Stimulated activated CD4-positive, alpha-beta T cell treated with anti-CD3 and anti-CD28 coated beads, Interleukin-1b, Interleukin-23, amount 100 ng/mL, for 48 hours (primary cell): ENCODE measurements at regions not wholly inside any gene's neighbourhood (a gene's known extent, or its start where the extent isn't known, plus 50 kb on each side); places are given as distances from the start of the nearest gene placed in this dataset.

ENCODE experiments used
- DNase-seq: peaks from one replicate; pipeline ENCODE4 v3.0.0-alpha.2; 2020

DNA sequence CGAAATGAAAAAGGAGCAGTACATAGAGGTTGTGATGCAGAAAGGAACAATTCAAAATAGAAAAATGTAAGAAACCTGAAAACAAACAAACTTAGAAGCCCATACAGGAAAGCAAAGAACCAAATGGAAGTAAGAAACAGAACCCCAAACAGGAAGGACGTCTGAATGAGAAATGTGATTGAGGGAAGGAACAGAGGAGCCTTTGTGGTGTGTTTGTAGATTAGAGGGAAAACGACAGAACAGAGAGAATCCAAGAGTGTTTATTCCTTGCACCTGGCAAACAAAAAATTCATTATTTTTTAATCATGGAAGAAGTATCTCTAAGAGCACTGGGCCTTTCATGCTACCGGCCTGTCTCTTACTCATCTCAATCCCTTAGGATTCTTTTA lies 67.8 kb upstream of the ZSWIM6 start:
- DNase-seq = no peak

DNA sequence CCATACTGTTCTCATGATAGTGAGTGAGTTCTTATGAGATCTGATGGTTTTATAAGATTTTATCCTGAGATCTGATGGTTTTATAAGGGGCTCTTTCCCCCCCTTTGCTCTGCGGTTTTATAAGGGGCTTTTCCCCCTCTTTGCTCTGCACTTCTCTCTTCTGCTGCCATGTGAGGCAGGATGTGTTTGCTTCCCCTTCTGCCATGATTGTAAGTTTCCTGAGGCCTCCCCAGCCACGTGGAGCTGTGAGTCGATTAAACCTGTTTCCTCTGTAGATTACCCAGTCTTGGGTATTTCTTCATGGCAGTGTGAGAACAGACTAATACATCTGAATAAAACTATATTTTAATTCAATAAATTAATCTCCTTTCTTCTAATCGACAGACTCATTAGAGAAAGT lies 64.9 kb upstream of the ZSWIM6 start:
- no peak for DNase-seq

DNA sequence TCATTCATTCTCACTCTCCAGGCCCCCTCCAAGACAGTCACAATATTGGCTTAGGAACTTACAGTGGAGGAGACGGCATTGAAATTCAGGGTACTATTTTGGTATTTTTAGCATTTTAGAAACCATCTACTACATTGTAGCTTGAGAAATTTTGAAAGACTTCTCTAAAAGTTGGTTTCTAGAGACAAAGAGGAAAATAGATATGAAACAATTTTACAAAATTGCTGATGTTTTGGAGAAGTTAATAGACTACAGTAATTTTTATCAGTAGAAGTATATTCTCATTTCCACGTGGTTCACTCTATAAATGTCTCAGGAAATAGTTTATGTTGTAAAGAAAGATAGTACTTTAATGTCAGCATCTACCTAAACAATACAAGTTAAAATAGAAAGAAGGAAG lies 63.2 kb upstream of the ZSWIM6 start:
- no peak for DNase-seq

DNA sequence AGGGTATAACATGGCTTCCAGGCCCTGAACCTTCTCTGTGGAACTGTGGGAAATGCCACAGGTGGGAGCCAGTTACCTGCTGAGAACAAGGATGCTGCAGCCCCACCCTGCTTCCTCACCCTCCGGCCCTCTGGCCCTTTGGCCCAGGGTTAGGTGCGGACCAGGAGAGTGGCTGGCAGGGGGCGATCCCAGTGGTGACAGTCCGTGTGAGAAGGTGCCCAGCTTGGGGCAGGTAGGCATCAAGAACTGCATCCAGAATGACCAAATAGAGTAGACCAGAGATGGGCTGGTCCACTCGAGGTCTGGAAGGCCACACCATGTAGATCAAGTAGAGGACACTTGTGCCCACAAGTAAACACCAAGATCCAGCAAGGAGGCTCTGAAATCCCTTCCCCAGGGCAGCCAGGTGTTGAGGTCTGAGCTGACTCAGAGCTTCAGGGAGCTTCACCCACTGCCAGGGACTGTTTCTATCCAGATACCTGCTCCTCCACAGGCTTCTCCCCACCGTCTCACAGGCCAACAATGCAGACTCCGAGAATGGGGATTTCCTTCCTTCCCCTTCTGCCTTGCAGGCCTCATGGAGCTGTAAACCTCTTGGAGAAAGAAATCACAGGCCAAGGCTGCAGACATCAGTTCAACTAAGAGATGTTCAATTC lies 61.4 kb upstream of the ZSWIM6 start:
- no peak for DNase-seq

DNA sequence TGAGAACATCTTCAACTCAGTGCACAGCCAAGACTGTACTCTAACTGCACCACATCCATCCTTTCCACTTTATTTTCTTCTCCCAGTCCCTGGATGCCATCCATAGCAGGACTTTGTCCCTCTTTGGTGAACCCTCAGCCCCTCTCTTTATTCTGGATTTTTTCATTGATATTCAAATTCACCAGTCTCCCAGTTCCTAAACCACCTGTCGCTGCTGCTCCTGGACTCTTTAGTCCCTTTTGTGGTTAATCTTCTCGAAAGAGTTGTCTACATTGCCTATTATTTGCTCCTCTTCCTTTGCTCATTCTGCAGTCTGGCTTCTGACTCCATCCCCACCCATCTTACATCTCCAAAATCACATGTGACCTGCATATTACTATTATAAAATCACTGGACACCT lies 59.4 kb upstream of the ZSWIM6 start:
- no peak for DNase-seq

DNA sequence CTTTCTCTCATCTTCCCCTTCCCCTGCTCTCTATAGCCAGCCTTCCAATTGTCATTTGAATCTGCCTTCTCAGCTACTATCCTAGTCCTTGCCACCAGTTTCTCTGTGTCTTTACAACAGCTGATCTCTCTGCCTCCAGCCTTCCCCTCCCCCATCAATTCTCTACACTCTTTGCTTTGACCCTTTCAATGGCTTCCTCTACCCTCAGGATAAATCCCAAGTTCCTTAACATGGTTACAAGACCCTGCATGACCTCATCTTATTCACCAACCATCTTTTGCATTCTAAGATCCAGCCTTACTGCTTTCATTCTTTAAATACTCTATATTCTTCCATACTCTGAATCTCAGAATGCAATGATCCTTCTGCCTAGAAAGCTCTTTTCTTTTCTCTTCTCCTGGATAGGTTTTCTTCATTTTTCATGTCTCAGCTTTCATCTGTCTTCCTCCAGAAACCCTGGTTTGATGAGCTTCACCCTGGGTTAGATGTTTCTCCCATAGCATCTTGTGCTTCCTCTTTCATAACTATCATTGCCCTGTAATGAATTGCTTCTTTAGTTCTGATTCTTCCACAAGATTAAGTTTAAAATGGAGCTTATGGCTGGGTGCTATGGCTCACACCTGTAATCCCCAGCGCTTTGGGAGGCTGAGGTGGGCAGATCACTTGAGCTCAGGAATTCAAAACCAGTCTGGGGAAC lies 58.6 kb upstream of the ZSWIM6 start:
- DNase-seq = no peak

DNA sequence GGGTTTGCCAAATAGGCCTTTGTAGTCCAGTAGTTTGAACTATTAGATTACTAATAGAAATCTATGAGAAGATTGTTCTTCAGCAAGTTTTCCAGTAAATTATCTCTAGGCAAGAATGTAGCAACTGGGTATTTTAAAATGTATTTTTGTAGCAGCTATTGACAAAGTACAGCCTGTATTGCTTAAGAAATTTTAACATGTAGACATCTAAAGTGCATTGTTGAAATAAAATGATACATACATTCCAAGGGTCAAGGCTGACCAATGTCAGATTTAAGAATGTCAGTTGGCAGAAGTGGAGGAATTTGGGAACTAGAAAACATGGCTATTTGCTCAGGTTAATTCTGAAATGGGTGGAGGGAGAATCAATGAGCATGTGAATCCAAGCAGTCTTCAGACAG lies 57.5 kb upstream of the ZSWIM6 start:
- no peak for DNase-seq

DNA sequence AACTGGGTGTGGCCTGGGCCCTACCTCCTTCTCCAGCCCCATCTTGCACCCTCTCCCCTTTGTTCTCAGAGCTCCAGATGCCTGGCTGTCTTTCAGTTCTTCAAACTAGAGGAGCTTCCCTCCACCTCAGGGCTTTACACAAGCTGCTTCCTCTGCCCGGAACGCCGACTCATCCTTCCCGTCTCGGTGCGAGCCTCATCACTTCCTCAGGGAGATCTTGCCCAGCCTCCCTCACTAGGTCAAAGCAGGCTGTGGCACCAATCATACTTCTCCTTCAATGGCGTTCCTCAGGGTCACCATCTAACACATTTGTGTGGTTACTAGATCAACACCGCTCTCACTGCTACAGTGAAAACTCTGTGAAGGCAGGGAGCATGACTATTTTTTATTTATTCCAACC lies 56.2 kb upstream of the ZSWIM6 start:
- peak; percentile 48 for DNase-seq

DNA sequence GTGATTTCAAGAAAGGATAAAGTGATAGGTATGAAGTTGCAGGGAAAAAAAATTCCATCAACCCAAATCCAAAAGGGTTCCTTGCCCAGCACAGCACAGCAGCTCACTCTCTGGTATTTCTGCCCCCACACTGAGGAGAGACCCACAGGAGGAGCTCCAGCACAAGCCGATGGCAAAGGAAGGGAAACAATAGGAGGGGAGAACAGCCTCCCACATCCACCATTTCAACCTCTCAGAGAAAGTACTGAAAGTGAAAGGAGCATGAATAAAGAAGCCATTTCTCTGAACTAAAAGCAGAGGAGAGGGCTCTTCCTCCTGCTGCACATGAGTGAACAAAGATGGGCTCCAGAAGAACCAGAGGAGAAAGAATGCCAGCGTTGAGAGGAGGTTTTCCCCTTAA lies 54.9 kb upstream of the ZSWIM6 start:
- no peak for DNase-seq

DNA sequence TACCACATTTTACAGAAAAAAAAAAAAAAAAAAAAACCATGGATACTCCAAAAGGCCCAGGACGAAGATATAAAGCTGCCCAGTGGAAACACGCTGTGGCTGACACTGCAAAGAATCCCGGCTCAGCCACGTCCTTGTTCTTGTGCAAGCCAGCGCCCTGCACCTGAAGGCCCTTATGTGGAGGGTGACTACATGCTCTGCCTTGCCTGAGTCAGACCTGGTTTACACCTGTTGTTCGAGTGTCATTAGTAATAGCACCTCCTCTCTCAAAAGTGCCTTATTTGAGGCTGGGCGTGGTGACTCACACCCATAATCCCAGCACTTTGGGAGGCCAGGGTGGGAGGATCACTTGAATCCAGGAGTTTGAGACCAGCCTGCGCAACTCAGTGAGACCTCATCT lies 54.3 kb upstream of the ZSWIM6 start:
- DNase-seq = peak; percentile 19

DNA sequence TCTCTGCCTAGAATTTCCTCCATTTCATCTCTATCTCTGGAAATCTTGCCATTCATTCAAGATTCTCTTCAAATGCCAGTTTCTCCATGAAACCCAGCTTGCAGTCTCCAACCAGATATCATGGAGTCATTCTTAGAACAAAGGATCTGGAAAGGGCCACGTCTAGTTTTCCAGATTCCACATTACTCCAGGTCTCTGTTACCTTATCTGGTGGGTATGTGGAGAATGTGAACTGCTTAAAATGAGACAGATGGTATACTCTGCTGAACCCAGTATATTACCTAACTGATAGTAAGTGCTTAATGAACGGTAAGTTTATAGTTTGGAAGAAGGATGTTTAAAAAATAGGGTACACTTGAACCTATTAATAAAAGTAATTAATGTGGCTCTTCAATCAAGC lies 52.3 kb upstream of the ZSWIM6 start:
- no peak for DNase-seq

DNA sequence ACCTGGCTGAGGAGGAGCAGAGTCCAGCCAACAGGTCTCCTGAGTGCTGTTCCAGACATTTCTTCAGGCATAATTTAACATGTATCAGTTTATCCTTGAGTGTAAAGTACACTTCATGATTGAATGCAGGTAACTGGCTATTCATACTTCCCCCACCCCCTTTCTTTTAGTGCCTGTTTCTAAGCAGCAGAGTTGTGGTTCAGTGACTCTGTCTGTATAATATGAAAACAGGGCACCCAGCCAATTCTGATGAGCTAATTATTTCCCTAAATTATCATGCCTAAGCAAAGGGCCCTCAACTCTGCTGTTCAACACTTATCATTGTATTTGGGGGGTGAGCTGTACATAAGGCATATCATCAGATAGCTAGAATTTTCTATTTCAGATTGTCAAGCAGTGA lies 51.9 kb upstream of the ZSWIM6 start:
- DNase-seq = no peak

DNA sequence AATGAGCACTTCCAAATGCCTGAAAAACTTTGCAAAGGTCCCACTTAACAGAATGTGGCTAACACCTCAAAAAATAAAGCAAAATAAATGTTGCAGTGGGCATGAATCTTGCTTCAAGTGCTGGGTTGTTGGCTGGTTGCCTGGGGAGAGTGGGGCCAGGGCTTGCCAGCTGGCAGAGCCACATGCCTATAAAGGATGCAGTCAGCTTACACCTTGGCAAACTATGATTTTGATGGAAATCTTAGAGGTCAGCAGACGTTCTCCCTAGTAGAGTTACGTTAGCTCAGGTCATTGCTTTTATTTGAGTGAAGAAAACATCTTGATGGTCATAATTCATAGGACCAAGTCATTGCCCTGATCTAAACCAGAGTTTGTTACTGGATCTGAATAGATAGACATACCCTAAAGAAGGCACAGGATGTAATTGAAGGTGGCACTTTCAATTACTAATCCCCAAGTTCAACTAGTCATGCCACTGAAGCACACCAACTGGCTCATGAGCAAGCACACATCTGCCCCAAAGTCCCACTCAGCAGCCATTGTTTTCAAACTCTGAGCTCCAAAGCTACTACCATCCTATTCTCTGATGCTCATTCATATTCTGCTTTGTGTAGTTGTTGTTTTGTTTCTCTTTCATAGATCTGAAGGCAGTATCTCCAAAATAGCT lies 51.2 kb upstream of the ZSWIM6 start:
- DNase-seq = peak; percentile 39

DNA sequence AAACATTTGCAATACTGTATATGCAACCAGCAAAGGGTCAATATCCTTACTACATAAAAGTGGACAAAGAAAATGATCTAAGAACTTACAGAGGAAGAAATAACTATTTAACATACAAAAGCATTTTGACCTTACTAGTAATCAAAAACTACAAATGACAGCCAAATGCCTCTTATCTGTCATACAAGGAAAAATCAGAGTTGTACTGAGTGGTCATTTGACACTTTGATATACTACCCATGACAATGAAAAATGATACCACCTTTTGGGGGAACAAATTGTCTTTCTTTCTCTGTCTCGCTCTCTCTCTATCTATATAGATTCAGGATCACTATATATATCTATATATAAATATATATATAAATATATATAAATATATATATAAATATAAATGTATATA lies 50.4 kb upstream of the ZSWIM6 start:
- no peak for DNase-seq
